SH-SY5Y (cell line): ENCODE measurements at regions not wholly inside any gene's neighbourhood (a gene's known extent, or its start where the extent isn't known, plus 50 kb on each side); places are given as distances from the start of the nearest gene placed in this dataset.

Source experiments
- GATA2 ChIP-seq: IDR thresholded peaks from 2 replicates; pipeline ENCODE4 v1.6.1; 2011; ENCODE audit warnings: mild to moderate bottlenecking, low read depth, low read length
- GATA3 ChIP-seq: IDR thresholded peaks from 2 replicates; pipeline ENCODE4 v1.6.1; 2011; ENCODE audit warnings: low read depth, mild to moderate bottlenecking, low read length, moderate library complexity

GRCh38 chr7:45244981-45245380, 87.4 kb downstream of the RAMP3 start:
- no peak for TF ChIP-seq GATA3
- TF ChIP-seq GATA2, result no peak
